ENCODE measurements at regions not wholly inside any gene's neighbourhood (a gene's known extent, or its start where the extent isn't known, plus 50 kb on each side); places are given as distances from the start of the nearest gene placed in this dataset.

- Histone ChIP-seq H3K27me3 (ENCODE audit: insufficient read depth, low read length) (no peaks in the 10 kb centered on the region), H3K4me1 (ENCODE audit: control insufficient read depth, insufficient read depth, low read length, unreplicated experiment) (peaks cover 44% of the 10 kb centered on the region), H2AFZ (ENCODE audit: low read length, unreplicated experiment) (no peak overlapping the region), H3K4me3 (ENCODE audit: low read depth, low read length) (no peak overlapping the region), H3K79me2 (ENCODE audit: control insufficient read depth, insufficient read depth, low read length, unreplicated experiment) (no peaks in the 10 kb centered on the region), H3K27ac (ENCODE audit: low read depth, low read length) (no peak overlapping the region), H3K36me3 (ENCODE audit: insufficient read depth, low read length) (no peaks in the 10 kb centered on the region)
Measured at GRCh38 chr1:198447468-198447867, 93.0 kb downstream of the ATP6V1G3 start.

- Histone ChIP-seq H3K36me3 (ENCODE audit: insufficient read depth, low read length) (no peaks in the 10 kb centered on the region), H3K27ac (ENCODE audit: low read depth, low read length) (peak overlapping the region; percentile 95), H3K27me3 (ENCODE audit: insufficient read depth, low read length) (no peaks in the 10 kb centered on the region), H2AFZ (ENCODE audit: low read length, unreplicated experiment) (no peak overlapping the region), H3K79me2 (ENCODE audit: control insufficient read depth, insufficient read depth, low read length, unreplicated experiment) (no peaks in the 10 kb centered on the region), H3K4me1 (ENCODE audit: control insufficient read depth, insufficient read depth, low read length, unreplicated experiment) (peaks cover 44% of the 10 kb centered on the region), H3K4me3 (ENCODE audit: low read depth, low read length) (no peak overlapping the region)
Measured at GRCh38 chr1:198445872-198446271, 94.6 kb downstream of the ATP6V1G3 start.

- Histone ChIP-seq H3K79me2 (ENCODE audit: control insufficient read depth, insufficient read depth, low read length, unreplicated experiment) (no peaks in the 10 kb centered on the region), H3K4me1 (ENCODE audit: control insufficient read depth, insufficient read depth, low read length, unreplicated experiment) (peaks cover 36% of the 10 kb centered on the region), H3K36me3 (ENCODE audit: insufficient read depth, low read length) (no peaks in the 10 kb centered on the region), H2AFZ (ENCODE audit: low read length, unreplicated experiment) (peak overlapping the region; percentile 71), H3K27ac (ENCODE audit: low read depth, low read length) (peak overlapping the region; percentile 95), H3K4me3 (ENCODE audit: low read depth, low read length) (no peak overlapping the region), H3K27me3 (ENCODE audit: insufficient read depth, low read length) (no peaks in the 10 kb centered on the region)
Measured at GRCh38 chr1:198444792-198445191, 95.7 kb downstream of the ATP6V1G3 start.

- H3K79me2 ChIP-seq (ENCODE audit: control insufficient read depth, insufficient read depth, low read length, unreplicated experiment): no peaks in the 10 kb centered on the region
- H3K27ac ChIP-seq (ENCODE audit: low read depth, low read length): peak overlapping the region; percentile 95
- no peaks in the 10 kb centered on the region for H3K27me3 ChIP-seq (ENCODE audit: insufficient read depth, low read length)
- H3K4me1 ChIP-seq (ENCODE audit: control insufficient read depth, insufficient read depth, low read length, unreplicated experiment): peaks cover 26% of the 10 kb centered on the region
- peak overlapping the region; percentile 7 for H2AFZ ChIP-seq (ENCODE audit: low read length, unreplicated experiment)
- peak overlapping the region; percentile 36 for H3K4me3 ChIP-seq (ENCODE audit: low read depth, low read length)
- H3K36me3 ChIP-seq (ENCODE audit: insufficient read depth, low read length): no peaks in the 10 kb centered on the region
Measured at GRCh38 chr1:198443365-198444233, 96.9 kb downstream of the ATP6V1G3 start.

GRCh38 chr1:198440842-198441241 lies 99.6 kb downstream of the ATP6V1G3 start:
- Histone ChIP-seq H3K4me3 (ENCODE audit: low read depth, low read length) (no peak overlapping the region), H3K4me1 (ENCODE audit: control insufficient read depth, insufficient read depth, low read length, unreplicated experiment) (peaks cover 33% of the 10 kb centered on the region), H3K36me3 (ENCODE audit: insufficient read depth, low read length) (no peaks in the 10 kb centered on the region), H3K27ac (ENCODE audit: low read depth, low read length) (no peak overlapping the region), H3K27me3 (ENCODE audit: insufficient read depth, low read length) (no peaks in the 10 kb centered on the region), H3K79me2 (ENCODE audit: control insufficient read depth, insufficient read depth, low read length, unreplicated experiment) (no peaks in the 10 kb centered on the region), H2AFZ (ENCODE audit: low read length, unreplicated experiment) (no peak overlapping the region)

GRCh38 chr1:198437332-198437731 lies 103.1 kb downstream of the ATP6V1G3 start:
- H3K36me3 ChIP-seq (ENCODE audit: insufficient read depth, low read length): no peaks in the 10 kb centered on the region
- H3K4me3 ChIP-seq (ENCODE audit: low read depth, low read length): no peak overlapping the region
- H2AFZ ChIP-seq (ENCODE audit: low read length, unreplicated experiment): no peak overlapping the region
- H3K27ac ChIP-seq (ENCODE audit: low read depth, low read length): no peak overlapping the region
- H3K79me2 ChIP-seq (ENCODE audit: control insufficient read depth, insufficient read depth, low read length, unreplicated experiment): no peaks in the 10 kb centered on the region
- peaks cover 7% of the 10 kb centered on the region for H3K4me1 ChIP-seq (ENCODE audit: control insufficient read depth, insufficient read depth, low read length, unreplicated experiment)
- H3K27me3 ChIP-seq (ENCODE audit: insufficient read depth, low read length): no peaks in the 10 kb centered on the region

- Histone ChIP-seq H3K36me3 (ENCODE audit: insufficient read depth, low read length) (no peaks in the 10 kb centered on the region), H3K4me1 (ENCODE audit: control insufficient read depth, insufficient read depth, low read length, unreplicated experiment) (peaks cover 7% of the 10 kb centered on the region), H3K27ac (ENCODE audit: low read depth, low read length) (no peak overlapping the region), H2AFZ (ENCODE audit: low read length, unreplicated experiment) (no peak overlapping the region), H3K79me2 (ENCODE audit: control insufficient read depth, insufficient read depth, low read length, unreplicated experiment) (no peaks in the 10 kb centered on the region), H3K27me3 (ENCODE audit: insufficient read depth, low read length) (no peaks in the 10 kb centered on the region), H3K4me3 (ENCODE audit: low read depth, low read length) (no peak overlapping the region)
Measured at GRCh38 chr1:198436276-198436675, 104.2 kb downstream of the ATP6V1G3 start.

- Histone ChIP-seq H3K27ac (ENCODE audit: low read depth, low read length) (no peak overlapping the region), H3K27me3 (ENCODE audit: insufficient read depth, low read length) (no peaks in the 10 kb centered on the region), H3K79me2 (ENCODE audit: control insufficient read depth, insufficient read depth, low read length, unreplicated experiment) (no peaks in the 10 kb centered on the region), H3K4me1 (ENCODE audit: control insufficient read depth, insufficient read depth, low read length, unreplicated experiment) (peaks cover 7% of the 10 kb centered on the region), H3K36me3 (ENCODE audit: insufficient read depth, low read length) (no peaks in the 10 kb centered on the region), H2AFZ (ENCODE audit: low read length, unreplicated experiment) (no peak overlapping the region), H3K4me3 (ENCODE audit: low read depth, low read length) (no peak overlapping the region)
Measured at GRCh38 chr1:198435056-198435455, 105.4 kb downstream of the ATP6V1G3 start.

GRCh38 chr1:198424441-198424840 lies 116.0 kb downstream of the ATP6V1G3 start:
- no peak overlapping the region for H3K27ac ChIP-seq (ENCODE audit: low read depth, low read length)
- no peak overlapping the region for H3K4me3 ChIP-seq (ENCODE audit: low read depth, low read length)
- H3K36me3 ChIP-seq (ENCODE audit: insufficient read depth, low read length): no peaks in the 10 kb centered on the region
- H2AFZ ChIP-seq (ENCODE audit: low read length, unreplicated experiment): no peak overlapping the region
- no peaks in the 10 kb centered on the region for H3K79me2 ChIP-seq (ENCODE audit: control insufficient read depth, insufficient read depth, low read length, unreplicated experiment)
- H3K4me1 ChIP-seq (ENCODE audit: control insufficient read depth, insufficient read depth, low read length, unreplicated experiment): no peaks in the 10 kb centered on the region
- no peaks in the 10 kb centered on the region for H3K27me3 ChIP-seq (ENCODE audit: insufficient read depth, low read length)

- Histone ChIP-seq H2AFZ (ENCODE audit: low read length, unreplicated experiment) (no peak overlapping the region), H3K27me3 (ENCODE audit: insufficient read depth, low read length) (no peaks in the 10 kb centered on the region), H3K36me3 (ENCODE audit: insufficient read depth, low read length) (no peaks in the 10 kb centered on the region), H3K27ac (ENCODE audit: low read depth, low read length) (no peak overlapping the region), H3K4me3 (ENCODE audit: low read depth, low read length) (no peak overlapping the region), H3K4me1 (ENCODE audit: control insufficient read depth, insufficient read depth, low read length, unreplicated experiment) (no peaks in the 10 kb centered on the region), H3K79me2 (ENCODE audit: control insufficient read depth, insufficient read depth, low read length, unreplicated experiment) (no peaks in the 10 kb centered on the region)
Measured at GRCh38 chr1:198423673-198424072, 116.8 kb downstream of the ATP6V1G3 start.

GRCh38 chr1:198417039-198417438 lies 123.4 kb downstream of the ATP6V1G3 start:
- Histone ChIP-seq H3K27me3 (ENCODE audit: insufficient read depth, low read length) (no peaks in the 10 kb centered on the region), H3K36me3 (ENCODE audit: insufficient read depth, low read length) (no peaks in the 10 kb centered on the region), H3K27ac (ENCODE audit: low read depth, low read length) (no peak overlapping the region), H3K4me1 (ENCODE audit: control insufficient read depth, insufficient read depth, low read length, unreplicated experiment) (no peaks in the 10 kb centered on the region), H2AFZ (ENCODE audit: low read length, unreplicated experiment) (no peak overlapping the region), H3K4me3 (ENCODE audit: low read depth, low read length) (no peak overlapping the region), H3K79me2 (ENCODE audit: control insufficient read depth, insufficient read depth, low read length, unreplicated experiment) (no peaks in the 10 kb centered on the region)
